Activated CD8-positive, alpha-beta memory T cell treated with anti-CD3 and anti-CD28 coated beads, Interleukin-2, amount 50 U/mL, for 1 hour (primary cell): ENCODE measurements at regions not wholly inside any gene's neighbourhood (a gene's known extent, or its start where the extent isn't known, plus 50 kb on each side); places are given as distances from the start of the nearest gene placed in this dataset.

Experiments
- DNase-seq: peaks from one replicate; pipeline ENCODE4 v3.0.0-alpha.2; 2020; ENCODE audit errors: extremely low read depth

DNA sequence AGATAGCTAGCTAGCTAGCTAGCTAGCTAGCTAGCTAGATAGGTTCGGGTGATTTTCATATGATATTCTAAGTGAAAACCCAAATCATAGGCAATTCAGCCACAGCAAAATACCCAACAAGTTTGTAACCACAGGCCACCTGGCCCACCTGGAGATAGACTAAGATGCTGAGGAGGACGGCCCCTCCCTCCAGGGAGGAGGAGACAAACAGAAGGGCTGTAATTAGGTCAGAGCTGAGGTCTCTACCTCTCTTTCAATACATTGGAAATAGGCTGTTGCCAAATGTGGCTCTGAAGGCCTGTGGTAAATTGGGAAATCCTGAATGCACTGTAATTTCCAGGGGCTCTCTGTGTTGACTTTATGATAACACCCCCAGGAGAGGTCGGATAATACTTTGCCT lies 382.2 kb downstream of the FGF9 start:
- DNase-seq: no peak

DNA sequence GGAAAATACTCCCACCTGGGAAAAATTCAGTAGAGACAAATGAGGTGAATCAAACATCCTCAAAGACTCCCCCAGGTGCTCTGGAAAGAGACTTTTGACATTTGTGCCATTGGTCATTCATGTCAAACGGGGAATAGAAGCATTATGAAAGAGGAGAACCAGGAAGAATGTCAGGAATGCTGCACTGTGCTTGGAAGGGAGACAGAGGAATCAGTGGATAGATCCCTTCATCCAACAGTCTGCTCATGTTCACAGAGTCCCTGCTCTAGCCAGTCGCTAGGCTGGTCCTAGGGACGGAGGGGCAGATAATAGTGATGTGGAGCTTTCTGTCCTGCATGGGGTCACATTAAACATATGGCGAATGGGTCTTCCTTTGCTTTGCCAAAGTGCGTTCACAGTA lies 384.4 kb downstream of the FGF9 start:
- no peak for DNase-seq

- no peak for DNase-seq
Observed at GRCh38 chr13:22060187-22060586, 389.3 kb downstream of the FGF9 start.

DNA sequence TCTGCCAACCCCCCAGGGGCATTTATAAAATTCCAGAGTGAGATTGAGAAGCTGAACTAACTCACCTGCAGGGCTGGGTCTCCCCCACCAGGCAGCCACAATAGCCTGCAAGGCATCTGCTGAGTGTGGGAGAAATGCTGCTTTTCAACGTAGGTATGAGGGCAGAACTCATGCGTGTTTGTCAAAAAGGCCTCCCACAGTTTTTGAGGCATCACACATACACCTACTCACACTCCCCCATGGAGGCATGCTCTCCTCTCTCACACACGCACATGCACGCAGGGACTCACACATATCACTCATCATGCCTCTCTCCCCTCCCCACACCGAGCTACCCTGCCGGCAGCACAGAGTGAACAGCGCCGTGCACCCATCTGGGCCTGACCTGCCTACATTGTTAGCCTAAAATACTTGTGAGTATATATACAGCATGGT lies 390.5 kb downstream of the FGF9 start:
- DNase-seq: no peak

DNA sequence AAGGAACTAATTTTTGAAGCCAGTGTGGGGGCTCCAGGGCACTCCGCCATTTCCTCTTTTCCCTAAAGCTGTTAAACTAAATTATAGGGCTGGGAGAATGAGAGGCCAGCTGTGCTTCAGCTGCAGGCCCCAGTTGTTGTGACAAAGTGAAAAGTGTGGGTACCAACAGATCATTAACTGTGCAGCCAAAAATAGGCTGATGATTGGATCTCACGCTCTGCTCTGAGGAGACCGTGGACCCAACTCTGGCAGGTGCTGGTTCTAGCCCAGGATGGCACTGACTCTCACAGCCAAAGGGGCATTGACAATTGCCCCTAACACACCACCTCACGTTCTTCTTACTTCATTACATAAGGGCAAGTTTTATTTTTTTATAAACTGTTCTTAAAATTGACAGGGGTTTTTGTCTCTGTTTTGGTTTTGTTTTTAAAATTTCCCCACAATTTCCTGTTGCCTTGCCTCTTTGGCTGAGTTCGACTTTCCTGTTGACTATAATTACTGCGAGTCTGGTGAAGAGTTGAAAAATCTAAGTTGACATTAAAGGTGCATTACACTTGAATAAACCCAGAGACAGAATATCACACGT lies 391.0 kb downstream of the FGF9 start:
- no peak for DNase-seq

DNA sequence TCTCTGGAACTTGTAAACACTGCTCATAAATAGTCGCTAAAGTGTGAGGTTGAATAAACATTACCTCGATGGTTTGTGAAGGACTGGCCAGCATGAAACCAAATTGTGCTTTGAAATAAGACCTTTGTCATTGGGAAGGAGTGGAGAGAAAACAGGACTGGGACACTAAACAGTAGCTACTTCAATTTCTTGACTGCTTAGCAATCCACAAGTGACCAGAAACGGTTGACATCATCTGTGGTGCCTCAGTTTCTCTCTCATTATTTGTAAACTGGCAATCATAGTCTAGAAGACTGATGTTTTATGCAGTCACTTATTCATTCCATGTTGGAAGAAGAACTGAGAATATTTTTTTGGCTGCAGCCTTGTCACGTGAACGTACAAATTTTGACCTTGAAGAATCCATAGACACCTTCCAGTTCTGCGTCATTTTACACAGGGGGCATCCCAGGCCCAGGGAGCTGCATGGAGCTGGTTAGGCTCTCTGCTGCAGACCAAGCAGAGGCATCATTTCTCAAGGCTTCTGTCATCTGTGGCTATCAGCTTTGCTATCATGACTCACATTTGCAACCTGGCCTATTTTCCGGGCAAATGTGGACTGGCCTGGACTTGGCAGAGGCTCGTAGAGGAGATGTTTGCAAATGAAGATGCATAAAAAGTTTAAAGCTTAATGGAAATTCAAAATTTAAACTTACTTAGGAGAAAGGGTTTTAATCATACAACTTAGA lies 391.8 kb downstream of the FGF9 start:
- DNase-seq: no peak

DNA sequence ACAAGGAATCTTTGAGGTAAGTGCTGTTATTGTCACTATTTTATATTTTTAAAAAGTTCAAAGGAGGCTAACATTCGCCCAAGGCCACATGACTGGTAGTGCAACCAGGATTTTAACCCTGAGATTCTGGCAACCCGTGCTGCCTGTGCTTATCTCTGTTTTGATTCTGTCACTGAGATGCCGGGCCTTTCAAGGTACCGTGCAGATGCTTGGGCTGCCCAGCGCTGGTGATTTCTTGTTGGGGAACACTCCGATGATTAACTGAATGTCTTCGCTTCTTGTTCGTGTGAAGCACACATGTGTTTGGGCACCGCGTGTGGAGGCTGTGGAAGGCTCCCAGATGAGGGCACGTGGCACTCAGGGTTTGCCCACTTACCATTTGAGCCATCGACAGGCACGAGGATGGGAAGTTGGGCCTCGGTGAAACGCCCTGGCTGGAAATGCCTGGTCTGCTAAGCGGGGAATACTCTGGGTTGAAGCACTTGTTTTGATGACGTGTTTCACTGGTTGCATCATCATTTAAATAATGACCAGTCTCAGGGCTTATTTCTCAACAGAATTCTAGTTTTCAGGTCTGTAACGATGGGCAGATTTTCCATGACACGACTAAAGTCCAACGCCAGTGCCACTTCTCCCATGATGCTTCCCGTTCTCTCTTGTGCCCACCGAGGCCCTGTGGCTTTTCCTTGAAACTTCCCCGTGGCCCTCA lies 392.7 kb downstream of the FGF9 start:
- no peak for DNase-seq

DNA sequence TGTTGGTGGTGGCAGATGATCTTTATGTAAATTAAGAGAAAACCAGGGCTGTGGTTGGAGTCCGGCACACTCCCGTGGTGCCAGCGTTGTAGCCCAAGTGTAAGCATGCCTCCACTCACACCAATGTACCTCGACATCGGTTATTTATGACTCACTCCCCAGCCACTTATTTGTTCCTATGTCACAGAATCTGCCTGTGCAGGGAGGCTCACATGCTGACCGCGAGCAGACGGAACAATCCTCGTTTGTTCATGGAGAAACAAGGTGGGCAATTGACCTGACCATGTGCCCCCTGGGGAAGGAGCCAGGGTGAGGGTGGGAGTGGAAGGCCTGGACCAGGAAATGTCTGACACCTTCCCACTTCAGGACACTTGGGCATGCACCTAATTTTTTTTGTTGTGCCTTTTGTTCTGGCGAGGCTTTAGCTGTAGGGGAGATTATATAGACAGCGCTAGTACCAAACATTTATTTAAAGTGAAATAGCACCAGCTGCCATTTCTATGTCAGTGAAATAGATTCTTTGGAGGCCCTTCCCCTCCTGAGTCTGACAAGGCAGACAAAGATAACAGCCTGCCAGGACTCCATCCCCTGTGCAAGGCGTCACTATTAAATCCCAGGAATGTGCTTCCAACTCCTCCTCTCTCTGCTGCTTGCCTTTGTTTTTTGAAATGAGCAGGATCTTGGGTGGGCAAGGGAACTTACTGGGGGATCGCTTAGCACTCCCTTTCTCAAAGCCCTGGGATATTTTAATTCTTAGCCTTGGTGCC lies 394.2 kb downstream of the FGF9 start:
- no peak for DNase-seq

DNA sequence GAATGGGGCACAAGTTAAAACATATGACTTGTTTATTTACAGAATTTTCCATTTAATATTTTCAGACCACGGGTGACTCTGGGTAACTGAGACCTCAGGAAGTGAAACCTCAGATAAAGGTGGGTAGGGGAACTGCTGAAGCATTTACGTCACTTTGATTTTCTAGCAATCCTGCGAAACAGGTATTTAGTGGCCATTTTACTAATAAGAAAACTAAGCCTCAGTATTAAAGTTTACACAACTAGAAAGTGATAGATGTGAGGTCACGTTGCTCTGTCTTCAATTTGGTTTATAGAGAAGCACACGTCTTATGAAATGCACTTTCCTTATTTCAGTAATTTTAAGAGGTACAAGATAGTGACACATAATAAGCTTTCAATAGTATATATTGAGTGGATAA lies 402.8 kb downstream of the FGF9 start:
- no peak for DNase-seq

DNA sequence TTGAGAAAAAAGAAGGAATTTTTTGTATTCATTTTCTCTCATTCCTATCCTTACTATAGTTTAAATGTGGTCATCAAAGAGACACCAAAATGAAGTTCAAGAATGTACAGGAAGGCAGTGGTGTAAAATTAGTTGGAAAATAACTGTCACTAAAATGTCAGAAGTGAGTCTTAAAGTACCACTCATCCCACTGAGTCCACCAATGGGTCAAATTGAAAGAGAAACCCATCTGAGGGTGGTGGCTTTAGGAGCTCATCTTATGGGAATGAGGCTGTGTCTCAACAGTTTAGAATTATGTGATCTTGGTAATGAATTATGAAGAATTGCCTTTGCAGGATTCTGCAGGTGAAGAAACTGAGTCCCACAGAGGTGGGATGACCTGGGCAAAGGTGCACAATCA lies 403.5 kb downstream of the FGF9 start:
- DNase-seq: no peak

DNA sequence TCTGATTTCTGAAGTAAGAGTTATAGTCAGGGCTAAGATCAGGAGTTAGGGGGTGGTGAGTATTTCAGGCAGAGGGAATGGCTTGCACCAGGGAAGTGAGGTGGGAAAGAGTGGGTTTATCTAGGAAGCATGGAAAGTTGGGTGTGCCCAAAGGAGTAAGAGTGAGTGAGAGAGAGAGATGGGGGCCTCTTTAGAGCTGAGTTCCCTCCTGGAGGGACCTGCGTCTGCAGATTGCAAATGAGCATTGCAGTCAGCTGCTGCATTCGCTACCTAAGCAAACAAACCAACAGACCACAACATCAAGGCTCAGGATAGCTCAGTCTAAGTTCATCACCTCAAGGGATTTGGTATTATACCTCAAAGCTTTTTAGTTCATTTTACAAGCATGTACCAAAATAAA lies 405.8 kb downstream of the FGF9 start:
- no peak for DNase-seq

- DNase-seq: no peak
Observed at GRCh38 chr13:22077205-22077683, 406.4 kb downstream of the FGF9 start.

DNA sequence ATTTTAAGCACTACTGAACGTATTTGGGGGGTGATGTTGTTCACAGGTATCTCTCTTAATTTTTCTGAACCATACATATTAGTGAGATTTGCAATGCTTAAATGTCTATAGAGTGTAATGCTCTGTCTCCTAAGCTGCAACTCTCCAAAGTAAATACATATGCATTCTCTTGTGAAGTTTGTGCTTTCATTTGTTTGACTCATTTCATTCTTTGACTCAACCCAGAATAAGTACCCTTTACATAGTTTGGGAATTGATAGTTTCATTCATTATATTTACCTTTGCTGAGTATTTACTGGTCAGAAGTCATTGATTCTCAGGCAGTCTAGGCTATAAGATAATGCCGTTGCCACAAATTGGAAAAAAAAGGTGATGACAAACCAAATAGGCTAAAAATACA lies 406.9 kb downstream of the FGF9 start:
- no peak for DNase-seq

- no peak for DNase-seq
Observed at GRCh38 chr13:22079961-22080360, 409.1 kb downstream of the FGF9 start.

- DNase-seq: no peak
Observed at GRCh38 chr13:22080832-22081231, 410.0 kb downstream of the FGF9 start.

DNA sequence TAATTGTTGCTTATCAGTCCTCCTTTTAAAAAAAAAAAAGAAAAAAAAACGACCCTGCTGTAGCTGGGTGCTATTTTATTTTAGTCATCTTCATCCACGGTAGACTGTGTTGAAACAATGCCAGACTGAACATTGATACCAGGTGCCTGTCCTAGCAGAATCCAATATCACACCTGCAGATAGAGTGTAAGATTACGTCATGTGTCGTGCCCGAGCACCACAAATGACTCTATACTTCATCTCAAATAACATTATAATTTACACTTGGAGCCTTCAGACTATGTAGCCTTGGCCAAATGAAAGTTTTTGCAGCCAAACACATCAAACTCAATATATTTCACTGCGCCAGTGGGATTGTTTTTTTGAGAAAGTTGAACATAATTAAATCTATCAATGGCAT lies 410.6 kb downstream of the FGF9 start:
- DNase-seq: no peak

DNA sequence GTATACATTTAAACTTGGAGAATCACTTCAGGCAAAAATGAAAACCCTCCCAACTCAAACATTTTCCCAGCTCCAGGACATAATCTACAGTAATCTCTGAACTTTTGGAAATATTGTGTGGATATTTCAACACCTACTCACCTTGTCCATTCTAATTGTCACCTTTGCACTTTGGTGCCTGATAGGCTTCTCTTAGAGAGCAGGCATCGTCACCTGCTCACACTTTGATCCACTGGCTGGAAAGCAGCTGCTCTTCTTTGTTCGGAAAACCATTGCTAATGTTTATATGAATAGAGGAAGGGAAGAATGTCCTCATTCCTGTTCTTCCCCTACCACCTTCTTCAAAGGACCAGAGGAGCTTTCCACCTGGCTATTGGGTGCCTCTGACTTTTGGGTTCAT lies 411.2 kb downstream of the FGF9 start:
- no peak for DNase-seq

GRCh38 chr13:22082437-22083100 lies 411.7 kb downstream of the FGF9 start:
- no peak for DNase-seq

DNA sequence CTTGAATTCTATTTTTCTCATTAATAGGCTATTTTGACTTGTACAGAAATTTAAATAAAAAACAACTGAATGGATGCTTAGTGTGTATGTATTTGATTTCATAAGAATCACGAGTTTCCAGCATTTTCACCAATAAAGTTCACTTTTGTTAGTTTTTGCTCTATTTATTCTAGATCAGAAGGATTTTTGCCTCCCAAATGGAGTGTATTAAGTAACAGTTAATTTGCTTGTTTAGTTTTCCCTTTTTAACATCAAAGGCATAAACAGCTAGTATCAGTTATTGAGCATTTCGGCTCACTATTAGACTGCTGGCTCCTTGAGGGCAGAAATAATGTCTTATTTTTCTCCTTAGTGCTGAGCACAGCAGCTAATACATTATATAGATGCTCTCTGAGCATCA lies 414.1 kb downstream of the FGF9 start:
- DNase-seq: no peak

GRCh38 chr13:22086597-22087330 lies 415.9 kb downstream of the FGF9 start:
- DNase-seq: no peak

DNA sequence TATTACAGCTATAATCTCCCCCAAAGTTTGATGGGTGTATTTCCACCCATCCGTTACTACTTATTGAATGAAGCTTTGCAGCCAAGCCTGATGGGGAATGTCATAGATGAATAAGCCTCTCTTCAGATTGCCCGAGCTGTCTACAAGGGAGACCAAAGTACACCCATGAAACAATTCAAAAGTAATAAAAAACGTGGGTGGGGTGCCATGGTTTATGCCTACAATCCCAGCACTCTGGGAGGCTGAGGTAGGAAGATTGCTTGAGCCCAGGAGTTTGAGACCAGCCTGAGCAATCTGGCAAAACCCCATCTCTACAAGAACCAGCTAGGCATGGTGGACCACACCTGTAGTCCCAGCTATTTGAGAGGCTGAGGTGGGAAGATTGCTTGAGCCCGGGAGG lies 419.2 kb downstream of the FGF9 start:
- DNase-seq: no peak
